ENCODE measurements at regions not wholly inside any gene's neighbourhood (a gene's known extent, or its start where the extent isn't known, plus 50 kb on each side); places are given as distances from the start of the nearest gene placed in this dataset.
"Not testable (repeated sequence)": the region's sequence is repeated elsewhere in the genome, so short reads cannot be mapped to it uniquely, and the experiment has no call there.

DNA sequence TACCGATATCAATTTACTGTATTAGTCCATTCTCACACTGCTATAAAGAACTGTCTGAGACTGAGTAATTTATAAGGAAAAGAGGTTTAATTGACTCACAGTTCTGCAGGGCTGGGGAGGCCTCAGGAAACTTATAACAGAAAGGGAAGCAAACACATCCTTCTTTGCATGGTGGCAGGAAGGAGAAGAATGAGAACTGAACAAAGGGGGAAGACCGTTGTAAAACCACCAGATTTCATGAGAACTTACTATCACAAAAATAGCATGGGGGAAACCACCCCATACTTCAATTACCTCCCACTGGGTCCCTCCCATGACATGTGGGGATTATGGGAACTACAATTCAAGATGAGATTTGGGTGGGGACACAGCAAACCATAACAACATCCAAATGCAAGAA lies 239.7 kb downstream of the SQOR start:
- not testable (repeated sequence) for H3K79me1 ChIP-seq (replicated peaks; ENCODE audit: low read length, poor library complexity, severe bottlenecking); H4K8ac ChIP-seq (ENCODE audit: low read length); H3K4me2 ChIP-seq (ENCODE audit: low read length, poor library complexity, severe bottlenecking); H3K9ac ChIP-seq (ENCODE audit: low read length); H3K9me3 ChIP-seq (ENCODE audit: control insufficient read depth, low read length); H3K27ac ChIP-seq (ENCODE audit: low read length, poor library complexity, severe bottlenecking); H2BK5ac ChIP-seq (ENCODE audit: low read depth, low read length, poor library complexity, severe bottlenecking); H3K4ac ChIP-seq (ENCODE audit: low read depth in 1 of 2, low read length in 2 of 2); H4K91ac ChIP-seq (ENCODE audit: low read length); H3K27me3 ChIP-seq (ENCODE audit: control insufficient read depth in 1 of 2, insufficient read depth in 1 of 2, low read length in 2 of 2); H3K36me3 ChIP-seq (ENCODE audit: control insufficient read depth in 1 of 2, insufficient read depth in 2 of 2, low read depth in 1 of 2, low read length in 2 of 2); H3K23ac ChIP-seq (ENCODE audit: low read length in 2 of 2); H2BK12ac ChIP-seq (ENCODE audit: low read length in 2 of 2); H3K18ac ChIP-seq (ENCODE audit: low read depth in 1 of 2, low read length in 2 of 2); H3K14ac ChIP-seq (ENCODE audit: low read length in 2 of 2); H2AK5ac ChIP-seq (ENCODE audit: low read length, severe bottlenecking); H3K4me3 ChIP-seq (ENCODE audit: insufficient read depth in 1 of 2, low read depth in 1 of 2, low read length in 2 of 2); H2BK120ac ChIP-seq (ENCODE audit: low read depth, low read length); H3K4me1 ChIP-seq (ENCODE audit: control insufficient read depth, insufficient read depth, low read depth, low read length); H2AFZ ChIP-seq (ENCODE audit: low read depth, low read length); H2BK15ac ChIP-seq (ENCODE audit: low read depth, poor library complexity, severe bottlenecking); DNase-seq
- WGBS = no CpG with 5 or more reads among the region's 2 CpGs

DNA sequence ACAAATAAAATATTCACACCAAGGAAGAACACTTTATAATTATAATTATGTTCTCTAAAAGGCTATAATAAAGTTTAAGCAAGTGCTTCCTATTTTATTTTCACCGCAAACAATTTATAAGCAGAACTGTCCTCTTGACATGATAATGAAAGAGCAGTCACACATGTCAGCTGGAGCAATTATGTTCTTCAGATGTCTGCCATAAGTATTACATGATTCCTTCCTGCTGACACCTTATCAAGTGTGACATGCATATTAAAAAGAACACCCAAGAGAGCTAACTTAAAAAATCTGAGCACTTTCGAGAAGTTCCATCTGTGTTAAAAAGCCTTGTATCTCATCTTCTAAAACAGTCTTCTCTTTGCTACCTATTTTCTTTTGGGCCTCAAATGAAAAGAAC lies 249.5 kb downstream of the SQOR start:
- no peaks in the 10 kb centered on the region for H3K27me3 ChIP-seq (ENCODE audit: control insufficient read depth in 1 of 2, insufficient read depth in 1 of 2, low read length in 2 of 2)
- H3K9ac ChIP-seq (ENCODE audit: low read length) = no peak overlapping the region
- H3K23ac ChIP-seq (ENCODE audit: low read length in 2 of 2) = no peak overlapping the region
- no peak overlapping the region for H3K4me2 ChIP-seq (ENCODE audit: low read length, poor library complexity, severe bottlenecking)
- H3K4ac ChIP-seq (ENCODE audit: low read depth in 1 of 2, low read length in 2 of 2) = no peak overlapping the region
- H3K79me1 ChIP-seq (replicated peaks; ENCODE audit: low read length, poor library complexity, severe bottlenecking) = no peaks in the 10 kb centered on the region
- H3K4me3 ChIP-seq (ENCODE audit: insufficient read depth in 1 of 2, low read depth in 1 of 2, low read length in 2 of 2) = no peak overlapping the region
- H2BK12ac ChIP-seq (ENCODE audit: low read length in 2 of 2) = no peak overlapping the region
- peaks cover 4% of the 10 kb centered on the region for H3K9me3 ChIP-seq (ENCODE audit: control insufficient read depth, low read length)
- WGBS = 94% methylated on average over 2 of the region's 2 CpGs
- DNase-seq = no peak
- no peaks in the 10 kb centered on the region for H3K4me1 ChIP-seq (ENCODE audit: control insufficient read depth, insufficient read depth, low read depth, low read length)
- no peaks in the 10 kb centered on the region for H3K36me3 ChIP-seq (ENCODE audit: control insufficient read depth in 1 of 2, insufficient read depth in 2 of 2, low read depth in 1 of 2, low read length in 2 of 2)
- H2AFZ ChIP-seq (ENCODE audit: low read depth, low read length) = no peak overlapping the region
- H2AK5ac ChIP-seq (ENCODE audit: low read length, severe bottlenecking) = no peak overlapping the region
- no peak overlapping the region for H4K91ac ChIP-seq (ENCODE audit: low read length)
- H3K14ac ChIP-seq (ENCODE audit: low read length in 2 of 2) = no peak overlapping the region
- H2BK5ac ChIP-seq (ENCODE audit: low read depth, low read length, poor library complexity, severe bottlenecking) = no peak overlapping the region
- no peak overlapping the region for H3K18ac ChIP-seq (ENCODE audit: low read depth in 1 of 2, low read length in 2 of 2)
- no peak overlapping the region for H4K8ac ChIP-seq (ENCODE audit: low read length)
- H2BK120ac ChIP-seq (ENCODE audit: low read depth, low read length) = no peak overlapping the region
- no peak overlapping the region for H3K27ac ChIP-seq (ENCODE audit: low read length, poor library complexity, severe bottlenecking)
- H2BK15ac ChIP-seq (ENCODE audit: low read depth, poor library complexity, severe bottlenecking) = no peak overlapping the region

DNA sequence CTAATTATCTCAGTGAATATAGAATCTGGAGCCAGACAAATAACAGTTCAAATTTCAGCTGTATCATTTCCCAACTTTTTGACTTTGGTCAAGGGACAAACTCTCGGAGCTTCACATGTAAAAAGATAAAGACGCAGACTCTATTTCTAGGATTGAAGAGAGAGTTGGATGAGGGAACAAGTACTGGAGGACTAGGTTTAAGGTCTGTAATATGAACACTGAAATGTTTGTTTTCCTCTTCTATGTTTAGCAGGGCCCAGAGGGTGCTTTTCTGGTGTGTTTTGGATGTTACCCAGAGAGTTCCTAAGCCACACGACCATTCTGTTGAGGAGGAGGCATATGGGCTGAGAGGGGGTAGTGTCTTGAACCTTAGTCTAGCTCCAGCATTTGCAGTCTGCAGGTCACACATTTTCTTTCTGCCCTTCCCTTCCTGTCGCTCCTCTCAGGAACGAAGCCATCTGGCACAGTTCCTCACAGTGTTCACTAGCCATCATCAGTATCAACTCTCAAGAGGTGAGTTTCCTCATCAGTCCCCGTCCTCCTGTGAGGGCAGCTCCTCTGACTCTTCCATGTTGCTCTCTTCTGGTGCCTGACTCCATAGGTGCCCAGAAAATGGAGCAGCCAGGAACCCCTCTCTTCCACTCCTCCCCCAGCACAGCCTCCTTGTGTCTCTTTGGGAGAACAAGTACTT lies 250.1 kb downstream of the SQOR start:
- Histone ChIP-seq H3K18ac (ENCODE audit: low read depth in 1 of 2, low read length in 2 of 2) (no peak overlapping the region), H4K8ac (ENCODE audit: low read length) (no peak overlapping the region), H3K4me3 (ENCODE audit: insufficient read depth in 1 of 2, low read depth in 1 of 2, low read length in 2 of 2) (no peak overlapping the region), H3K9me3 (ENCODE audit: control insufficient read depth, low read length) (peaks cover 4% of the 10 kb centered on the region), H3K9ac (ENCODE audit: low read length) (no peak overlapping the region), H3K14ac (ENCODE audit: low read length in 2 of 2) (no peak overlapping the region), H2AFZ (ENCODE audit: low read depth, low read length) (no peak overlapping the region), H2BK120ac (ENCODE audit: low read depth, low read length) (no peak overlapping the region), H3K4me2 (ENCODE audit: low read length, poor library complexity, severe bottlenecking) (no peak overlapping the region), H2AK5ac (ENCODE audit: low read length, severe bottlenecking) (no peak overlapping the region), H2BK12ac (ENCODE audit: low read length in 2 of 2) (no peak overlapping the region), H2BK15ac (ENCODE audit: low read depth, poor library complexity, severe bottlenecking) (peak overlapping the region; percentile 12), H3K27ac (ENCODE audit: low read length, poor library complexity, severe bottlenecking) (no peak overlapping the region), H3K4ac (ENCODE audit: low read depth in 1 of 2, low read length in 2 of 2) (no peak overlapping the region), H3K27me3 (ENCODE audit: control insufficient read depth in 1 of 2, insufficient read depth in 1 of 2, low read length in 2 of 2) (no peaks in the 10 kb centered on the region), H4K91ac (ENCODE audit: low read length) (no peak overlapping the region), H3K4me1 (ENCODE audit: control insufficient read depth, insufficient read depth, low read depth, low read length) (no peaks in the 10 kb centered on the region), H2BK5ac (ENCODE audit: low read depth, low read length, poor library complexity, severe bottlenecking) (no peak overlapping the region), H3K36me3 (ENCODE audit: control insufficient read depth in 1 of 2, insufficient read depth in 2 of 2, low read depth in 1 of 2, low read length in 2 of 2) (no peaks in the 10 kb centered on the region), H3K79me1 (replicated peaks; ENCODE audit: low read length, poor library complexity, severe bottlenecking) (no peaks in the 10 kb centered on the region), H3K23ac (ENCODE audit: low read length in 2 of 2) (no peak overlapping the region)
- DNase-seq = no peak
- 76% methylated on average over 6 of the region's 6 CpGs for WGBS

DNA sequence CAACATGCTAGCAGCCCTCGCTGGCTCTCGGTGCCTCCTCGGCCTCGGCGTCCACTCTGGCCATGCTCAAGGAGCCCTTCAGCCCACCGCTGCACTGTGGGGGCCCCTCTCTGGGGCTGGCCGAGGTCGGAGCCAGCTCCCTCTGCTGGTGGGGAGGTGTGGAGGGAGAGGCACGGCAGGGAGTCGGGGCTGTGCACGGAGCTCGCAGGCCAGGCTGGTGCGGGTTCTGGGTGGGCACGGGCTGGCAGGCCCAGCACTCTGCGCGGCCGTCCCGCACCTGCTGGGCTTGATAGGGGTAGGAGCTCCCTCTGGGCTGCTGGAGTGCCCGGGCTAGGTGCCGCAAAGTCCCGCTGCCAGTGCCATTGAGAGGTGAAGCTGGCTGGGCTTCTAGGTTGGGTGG lies 251.0 kb downstream of the SQOR start:
- H3K4me1 ChIP-seq (ENCODE audit: control insufficient read depth, insufficient read depth, low read depth, low read length) = no peaks in the 10 kb centered on the region
- H3K4ac ChIP-seq (ENCODE audit: low read depth in 1 of 2, low read length in 2 of 2) = no peak overlapping the region
- H3K27me3 ChIP-seq (ENCODE audit: control insufficient read depth in 1 of 2, insufficient read depth in 1 of 2, low read length in 2 of 2) = no peaks in the 10 kb centered on the region
- no peak overlapping the region for H3K18ac ChIP-seq (ENCODE audit: low read depth in 1 of 2, low read length in 2 of 2)
- no peak overlapping the region for H4K8ac ChIP-seq (ENCODE audit: low read length)
- no peak for DNase-seq
- no peak overlapping the region for H3K27ac ChIP-seq (ENCODE audit: low read length, poor library complexity, severe bottlenecking)
- H2BK120ac ChIP-seq (ENCODE audit: low read depth, low read length) = no peak overlapping the region
- H2BK5ac ChIP-seq (ENCODE audit: low read depth, low read length, poor library complexity, severe bottlenecking) = no peak overlapping the region
- no peak overlapping the region for H3K4me2 ChIP-seq (ENCODE audit: low read length, poor library complexity, severe bottlenecking)
- no peak overlapping the region for H4K91ac ChIP-seq (ENCODE audit: low read length)
- H3K9ac ChIP-seq (ENCODE audit: low read length) = no peak overlapping the region
- H3K36me3 ChIP-seq (ENCODE audit: control insufficient read depth in 1 of 2, insufficient read depth in 2 of 2, low read depth in 1 of 2, low read length in 2 of 2) = no peaks in the 10 kb centered on the region
- peaks cover 4% of the 10 kb centered on the region for H3K9me3 ChIP-seq (ENCODE audit: control insufficient read depth, low read length)
- H2BK15ac ChIP-seq (ENCODE audit: low read depth, poor library complexity, severe bottlenecking) = no peak overlapping the region
- no peak overlapping the region for H2AK5ac ChIP-seq (ENCODE audit: low read length, severe bottlenecking)
- WGBS = 93% methylated on average over 21 of the region's 21 CpGs
- H3K14ac ChIP-seq (ENCODE audit: low read length in 2 of 2) = no peak overlapping the region
- no peak overlapping the region for H3K4me3 ChIP-seq (ENCODE audit: insufficient read depth in 1 of 2, low read depth in 1 of 2, low read length in 2 of 2)
- no peaks in the 10 kb centered on the region for H3K79me1 ChIP-seq (replicated peaks; ENCODE audit: low read length, poor library complexity, severe bottlenecking)
- H2AFZ ChIP-seq (ENCODE audit: low read depth, low read length) = no peak overlapping the region
- H2BK12ac ChIP-seq (ENCODE audit: low read length in 2 of 2) = no peak overlapping the region
- no peak overlapping the region for H3K23ac ChIP-seq (ENCODE audit: low read length in 2 of 2)
